Stimulated activated naive CD8-positive, alpha-beta T cell treated with anti-CD3 and anti-CD28 coated beads, Interleukin-15, amount 100 ng/mL, for 72 hours (primary cell): ENCODE measurements at regions not wholly inside any gene's neighbourhood (a gene's known extent, or its start where the extent isn't known, plus 50 kb on each side); places are given as distances from the start of the nearest gene placed in this dataset.
"Not testable (repeated sequence)": the region's sequence is repeated elsewhere in the genome, so short reads cannot be mapped to it uniquely, and the experiment has no call there.

Source experiments
- ATAC-seq: fragments of 150-1000 bp; cut with Tn5 transposase; 2 replicates; pipeline ENCODE4 v1.10.0; 2021; ENCODE audit warnings: mild to moderate bottlenecking, moderate library complexity
- DNase-seq, 2 donors: peaks; one replicate each; pipeline ENCODE4 v3.0.0; 2021 to 2022
- H3K27ac Mint-ChIP-seq, 2 donors: one replicate each; pipeline ENCODE4 v1.8.0; 2022; ENCODE audit warnings: mild to moderate bottlenecking in 2 of 2, mixed read lengths in 2 of 2, moderate library complexity in 2 of 2
- H3K27me3 Mint-ChIP-seq: one replicate; pipeline ENCODE4 v1.8.0; 2022; ENCODE audit warnings: mixed read lengths
- H3K4me1 Mint-ChIP-seq: one replicate; pipeline ENCODE4 v1.8.0; 2022; ENCODE audit warnings: mild to moderate bottlenecking, mixed read lengths
- H3K4me3 Mint-ChIP-seq, 2 donors: one replicate each; pipeline ENCODE4 v1.8.0; 2022; ENCODE audit warnings: mild to moderate bottlenecking in 2 of 2, mixed read lengths in 2 of 2, moderate library complexity in 1 of 2
- H3K9me3 Mint-ChIP-seq, 2 donors: one replicate each; pipeline ENCODE4 v1.8.0; 2022; ENCODE audit warnings: mixed read lengths in 2 of 2

DNA sequence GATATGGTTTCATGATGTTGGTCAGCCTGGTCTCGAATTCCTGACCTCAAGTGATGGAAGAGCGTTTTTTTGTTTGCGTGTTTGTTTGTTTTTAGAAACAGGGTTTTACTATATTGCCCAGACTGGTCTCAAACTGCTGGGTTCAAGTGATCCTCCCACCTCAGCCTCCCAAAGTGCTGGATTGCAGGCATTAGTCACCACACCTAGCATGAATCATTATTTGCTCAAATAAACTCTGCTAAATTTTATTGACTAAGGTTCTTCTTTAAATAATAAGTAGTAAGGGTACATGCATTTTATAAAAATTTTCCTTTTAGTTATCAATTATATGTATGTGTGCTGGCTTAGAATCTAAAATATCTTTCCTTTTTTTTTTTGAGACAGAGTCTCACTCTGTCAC is 52.9 kb downstream of the ZBTB9 start:
- DNase-seq (no peak), ATAC-seq (no peak)
- Mint-ChIP-seq H3K9me3 (no peaks in the 10 kb centered on the region), H3K4me3 (no peak overlapping the region), H3K27ac (peak overlapping the region in 1 of 2 donors; percentile 71), H3K27me3 (peaks cover 18% of the 10 kb centered on the region), H3K4me1 (peaks cover 13% of the 10 kb centered on the region)

DNA sequence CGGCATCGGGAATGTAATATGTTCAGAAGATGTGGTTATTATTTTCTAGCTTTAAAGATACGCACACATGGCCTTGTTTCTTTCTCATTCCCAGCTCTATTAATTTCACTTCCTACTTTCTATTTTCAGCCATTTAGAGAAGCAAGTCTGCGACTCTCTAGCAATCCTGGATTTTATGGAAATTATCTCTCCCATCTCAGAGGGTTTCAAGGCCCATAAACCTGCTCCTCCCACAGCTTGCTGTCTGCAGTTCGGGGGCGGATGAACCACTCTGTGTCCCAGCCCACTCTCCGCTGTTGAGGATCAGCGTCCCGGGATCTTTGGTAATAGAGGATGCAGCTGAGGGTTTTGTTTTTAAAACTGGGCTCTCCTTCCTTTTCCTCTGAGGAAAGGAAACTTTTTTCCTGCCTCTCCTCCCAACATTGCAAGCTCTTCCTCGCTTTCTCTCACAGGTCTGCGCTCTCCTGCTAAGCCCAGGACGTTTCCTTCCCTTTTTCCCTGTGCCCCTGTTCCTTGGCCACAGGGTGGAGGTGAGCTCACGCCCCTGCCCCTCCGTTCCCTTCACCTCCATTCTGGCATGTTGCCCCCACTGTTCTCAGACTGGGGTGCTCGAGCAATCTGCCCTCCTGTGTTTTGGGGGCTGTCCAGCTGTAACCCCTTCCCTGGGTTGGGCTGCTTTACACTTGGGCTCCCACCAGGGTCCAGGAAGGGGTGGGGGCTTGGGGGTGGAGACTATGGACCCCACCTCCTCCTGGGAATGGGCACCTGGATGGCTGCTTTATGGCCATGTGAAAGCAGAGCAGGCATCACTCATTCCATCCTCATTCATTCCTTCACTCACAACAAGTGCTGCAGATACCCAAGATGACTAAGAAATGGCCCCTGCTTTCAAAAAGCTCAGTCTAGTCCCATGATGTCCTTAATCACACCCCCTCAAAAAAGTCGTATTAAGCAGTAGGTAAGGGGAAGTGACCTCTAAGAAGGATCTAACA is 54.9 kb downstream of the ZBTB9 start:
- no peaks in the 10 kb centered on the region for H3K9me3 Mint-ChIP-seq
- H3K4me3 Mint-ChIP-seq: no peak overlapping the region
- peak overlapping the region in 1 of 2 donors; percentile 68 for H3K27ac Mint-ChIP-seq
- no peak for DNase-seq
- H3K27me3 Mint-ChIP-seq: peaks cover 28% of the 10 kb centered on the region
- ATAC-seq: no peak
- peaks cover 21% of the 10 kb centered on the region for H3K4me1 Mint-ChIP-seq

DNA sequence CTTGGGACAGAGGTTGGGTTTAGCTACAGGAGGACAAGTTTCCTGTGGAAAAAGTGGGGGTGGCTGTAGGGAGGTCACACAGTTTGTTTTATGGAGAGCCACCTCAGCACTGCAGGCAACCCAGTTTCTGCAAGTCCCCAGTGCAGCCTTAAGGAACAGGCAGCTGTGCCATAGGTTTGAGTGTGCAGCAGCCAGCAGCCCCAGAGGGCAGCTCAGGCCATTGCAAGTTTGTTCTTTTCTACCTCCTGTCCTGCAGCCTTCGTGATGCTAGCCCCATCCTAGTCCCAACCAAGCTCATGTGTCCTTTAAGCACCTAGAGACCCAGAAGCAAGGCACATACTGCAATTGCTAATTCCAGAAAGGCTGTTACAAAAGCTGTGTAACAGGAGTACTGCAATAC is 58.8 kb downstream of the ZBTB9 start:
- H3K4me3 Mint-ChIP-seq: no peak overlapping the region
- peaks cover 21% of the 10 kb centered on the region for H3K4me1 Mint-ChIP-seq
- H3K9me3 Mint-ChIP-seq: no peaks in the 10 kb centered on the region
- no peak for DNase-seq
- no peak for ATAC-seq
- H3K27ac Mint-ChIP-seq: no peak overlapping the region
- H3K27me3 Mint-ChIP-seq: peaks cover 33% of the 10 kb centered on the region

DNA sequence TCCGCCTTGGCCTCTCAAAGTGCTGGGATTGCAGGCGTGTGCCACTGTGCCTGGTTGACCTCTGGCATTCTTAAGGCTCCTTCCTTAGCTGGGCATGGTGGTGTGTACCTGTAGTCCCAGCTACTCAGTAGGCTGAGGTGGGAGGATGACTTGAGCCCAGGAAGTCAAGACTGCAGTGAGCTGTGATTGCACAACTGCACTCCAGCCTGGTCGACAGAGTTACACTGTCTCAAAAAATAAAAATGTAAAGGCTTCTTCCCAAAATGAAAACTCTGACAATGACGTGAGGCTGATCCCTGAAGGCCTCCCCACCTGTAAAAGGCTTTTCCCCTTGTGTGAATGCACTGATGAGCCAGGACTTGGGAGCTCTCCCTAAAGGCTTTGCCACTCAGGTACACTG is 62.4 kb downstream of the ZBTB9 start:
- Mint-ChIP-seq H3K9me3 (no peaks in the 10 kb centered on the region), H3K27ac (no peak overlapping the region), H3K4me3 (no peak overlapping the region), H3K4me1 (peaks cover 13% of the 10 kb centered on the region), H3K27me3 (peaks cover 20% of the 10 kb centered on the region)
- ATAC-seq: no peak
- DNase-seq: no peak

DNA sequence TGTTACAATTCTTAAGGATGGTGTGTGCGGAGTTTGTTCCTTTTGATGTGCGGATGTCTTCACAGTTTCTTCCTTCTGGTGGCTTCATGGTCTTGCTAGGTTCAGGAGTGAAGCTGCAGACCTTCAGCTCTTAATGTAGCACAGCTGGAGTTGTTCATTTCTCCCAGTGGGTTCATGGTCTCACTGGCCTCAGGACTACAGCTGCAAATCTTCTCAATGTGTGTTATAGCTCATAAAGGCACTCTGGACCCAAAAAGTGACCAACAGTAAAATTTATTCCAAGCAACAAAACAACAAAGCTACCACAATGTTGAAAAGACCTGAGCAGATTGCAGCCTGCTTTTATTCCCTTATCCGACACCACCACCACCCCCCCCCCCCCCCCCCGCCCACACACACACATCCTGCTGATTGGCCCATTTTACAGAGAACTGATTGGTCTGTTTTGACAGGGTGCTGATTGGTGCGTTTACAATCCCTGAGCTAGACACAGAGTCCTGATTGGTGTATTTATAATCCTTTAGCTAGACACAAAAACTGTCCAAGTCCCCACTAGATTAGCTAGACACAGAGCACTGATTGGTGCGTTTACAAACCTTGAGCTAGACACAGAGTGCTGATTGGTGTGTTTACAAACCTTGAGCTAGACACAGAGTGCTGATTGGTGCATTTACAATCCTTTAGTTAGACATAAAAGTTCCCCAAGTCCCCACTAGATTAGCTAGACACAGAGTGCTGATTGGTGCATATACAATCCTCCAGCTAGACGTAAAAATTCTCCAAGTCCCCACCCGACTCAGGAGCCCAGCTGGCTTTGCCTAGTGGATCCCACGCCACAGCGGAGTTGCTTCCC is 59.2 kb downstream of the BAK1 start:
- not testable (repeated sequence) for ATAC-seq, H3K9me3 Mint-ChIP-seq, H3K4me1 Mint-ChIP-seq, H3K27ac Mint-ChIP-seq, DNase-seq, H3K27me3 Mint-ChIP-seq, H3K4me3 Mint-ChIP-seq

DNA sequence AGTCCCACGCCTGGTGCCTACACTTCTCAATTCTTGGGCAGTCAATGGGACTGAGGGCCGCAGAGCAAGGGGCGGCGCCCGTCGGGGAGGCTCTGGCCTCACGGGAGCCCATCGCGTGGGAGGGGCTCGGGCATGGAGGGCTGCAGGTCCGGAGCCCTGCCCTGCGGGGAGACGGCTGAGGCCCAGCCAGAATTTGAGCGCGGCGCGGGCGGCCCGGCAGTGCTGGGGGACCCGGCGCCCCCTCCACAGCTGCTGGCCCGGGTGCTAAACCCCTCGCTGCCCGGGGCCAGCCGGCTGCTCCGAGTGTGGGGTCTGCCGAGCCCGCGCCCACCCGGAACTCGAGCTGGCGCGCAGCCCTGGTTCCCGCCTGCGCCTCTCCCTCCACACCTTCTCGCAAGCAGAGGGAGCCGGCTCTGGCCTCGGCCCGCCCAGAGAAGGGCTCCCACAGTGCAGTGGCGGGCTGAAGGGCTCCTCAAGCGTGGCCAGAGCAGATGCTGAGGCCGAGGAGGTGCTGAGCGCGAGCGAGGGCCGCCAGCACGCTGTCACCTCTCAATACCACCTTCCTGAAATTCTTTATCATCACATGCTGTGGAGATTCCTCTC is 58.5 kb downstream of the BAK1 start:
- H3K27ac Mint-ChIP-seq: no peak overlapping the region
- H3K9me3 Mint-ChIP-seq: no peaks in the 10 kb centered on the region
- H3K27me3 Mint-ChIP-seq: no peaks in the 10 kb centered on the region
- no peak overlapping the region for H3K4me3 Mint-ChIP-seq
- ATAC-seq (peak; percentile 20), DNase-seq (no peak)
- no peaks in the 10 kb centered on the region for H3K4me1 Mint-ChIP-seq
